KBM-7 (cell line): ENCODE measurements at regions not wholly inside any gene's neighbourhood (a gene's known extent, or its start where the extent isn't known, plus 50 kb on each side); places are given as distances from the start of the nearest gene placed in this dataset.

Experiments
- DNase-seq: peaks from one replicate; pipeline ENCODE4 v3.0.0-alpha.2; 2015
- in situ Hi-C: fragments of 300-500 bp; cut with MboI; formaldehyde crosslinking; loops from 2 replicates; pipeline ENCODE4 v1.14.3; 2020; ENCODE audit warnings: low sequenced_read_pairs, low pct_unique_long_range_greater_than_20kb, mixed read lengths

GRCh38 chr7:120091807-120092206 is 181.2 kb upstream of the KCND2 start:
- DNase-seq: no peak
- in situ Hi-C loops: no loop called here

DNA sequence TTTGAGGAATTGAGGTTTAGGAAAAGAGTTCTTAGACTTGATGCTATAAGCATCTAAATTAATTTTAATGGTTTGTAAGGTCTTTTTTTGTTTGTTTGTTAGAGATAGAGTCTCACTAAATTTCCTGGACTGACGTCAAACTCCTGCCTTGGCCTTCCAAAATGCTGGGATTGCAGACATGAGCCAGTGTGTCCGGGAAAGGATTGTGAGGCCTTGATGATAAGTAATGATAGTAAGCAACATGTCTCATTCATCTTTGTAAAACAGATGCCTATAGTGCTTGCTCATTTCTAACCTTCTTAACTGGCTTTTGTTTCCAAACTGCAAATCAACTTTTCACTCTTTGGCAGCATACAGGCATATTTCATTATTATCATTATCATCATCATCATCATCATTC is 176.0 kb upstream of the KCND2 start:
- in situ Hi-C loops: no loop called here
- no peak for DNase-seq

DNA sequence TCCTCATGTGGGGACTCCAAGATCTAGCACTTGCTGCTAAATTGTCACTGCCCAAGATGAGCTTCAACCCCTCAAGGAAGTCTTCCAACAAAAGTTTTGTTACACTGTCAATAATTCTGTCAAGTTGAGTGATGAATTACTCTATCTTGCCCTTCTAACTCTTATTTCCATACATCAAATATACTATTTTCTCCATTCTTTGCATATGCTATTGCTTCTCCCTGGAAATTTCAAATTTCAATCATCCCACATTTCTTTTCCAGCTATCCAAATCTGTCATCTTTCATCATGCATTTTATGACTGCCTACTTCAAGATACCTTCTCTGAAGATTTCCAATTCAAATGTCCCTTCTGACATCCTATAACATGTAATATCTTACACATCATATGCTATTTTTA is 175.2 kb upstream of the KCND2 start:
- in situ Hi-C loops: no loop called here
- DNase-seq: no peak

DNA sequence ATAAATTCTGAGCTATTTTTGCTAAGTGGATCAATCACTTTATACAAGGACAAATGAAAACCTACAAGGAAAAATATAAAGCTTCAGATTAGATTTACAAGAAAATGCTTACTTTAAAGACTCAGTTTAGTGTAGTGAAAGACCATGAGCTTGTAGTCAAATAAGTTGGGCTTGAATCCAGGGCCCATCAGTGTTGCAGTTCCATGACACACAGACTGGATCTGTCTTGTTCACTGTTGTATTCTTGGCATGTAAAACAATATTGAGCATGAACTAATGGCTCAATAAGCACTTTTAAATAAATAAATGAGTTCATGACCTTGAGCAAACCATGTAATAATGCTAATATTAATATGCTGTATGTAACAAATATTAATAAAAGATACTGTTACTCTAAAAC is 164.6 kb upstream of the KCND2 start:
- in situ Hi-C loops: no loop called here
- no peak for DNase-seq

- DNase-seq: no peak
- in situ Hi-C loops: no loop called here
These were observed 162.8 kb upstream of the KCND2 start for GRCh38 chr7:120110169-120110568.

DNA sequence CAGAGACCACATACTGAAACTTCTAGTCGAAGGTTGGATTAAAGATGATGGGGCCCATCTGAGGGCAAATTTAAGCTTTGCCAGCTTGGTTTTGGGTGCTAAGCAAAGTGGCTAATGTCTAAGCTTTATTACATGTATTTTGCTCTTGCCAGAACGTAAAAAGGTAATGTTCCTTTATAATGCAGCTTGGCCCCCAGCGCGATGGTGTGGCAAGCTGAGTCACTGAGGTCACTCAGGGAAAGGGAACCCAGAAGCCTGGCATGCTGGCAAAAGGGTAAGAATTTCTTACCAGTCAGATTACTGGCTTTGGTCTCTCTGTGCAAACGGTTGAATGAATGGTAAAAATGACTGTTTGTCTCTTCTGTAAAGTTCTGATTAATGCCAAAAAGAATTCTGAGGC is 158.3 kb upstream of the KCND2 start:
- DNase-seq: no peak
- in situ Hi-C loops: no loop called here

DNA sequence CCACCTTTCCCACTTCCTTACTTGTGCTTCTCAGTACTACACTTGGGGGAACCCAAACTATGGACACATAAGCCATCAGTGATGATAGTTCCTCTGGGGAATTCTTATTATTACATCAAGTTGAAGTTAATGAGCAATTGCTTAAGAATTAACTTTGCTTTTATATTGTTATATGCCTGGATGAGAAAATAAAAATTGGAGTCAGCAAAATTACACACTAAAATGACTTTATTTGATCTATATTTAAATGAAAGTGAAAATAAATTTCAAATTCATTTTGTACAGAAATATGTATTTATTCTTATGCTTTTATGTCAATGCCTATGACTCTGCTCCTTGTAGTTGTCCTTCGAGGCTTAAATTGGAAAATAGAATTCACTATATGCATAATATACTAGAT is 149.4 kb upstream of the KCND2 start:
- in situ Hi-C loops: no loop called here
- no peak for DNase-seq

DNA sequence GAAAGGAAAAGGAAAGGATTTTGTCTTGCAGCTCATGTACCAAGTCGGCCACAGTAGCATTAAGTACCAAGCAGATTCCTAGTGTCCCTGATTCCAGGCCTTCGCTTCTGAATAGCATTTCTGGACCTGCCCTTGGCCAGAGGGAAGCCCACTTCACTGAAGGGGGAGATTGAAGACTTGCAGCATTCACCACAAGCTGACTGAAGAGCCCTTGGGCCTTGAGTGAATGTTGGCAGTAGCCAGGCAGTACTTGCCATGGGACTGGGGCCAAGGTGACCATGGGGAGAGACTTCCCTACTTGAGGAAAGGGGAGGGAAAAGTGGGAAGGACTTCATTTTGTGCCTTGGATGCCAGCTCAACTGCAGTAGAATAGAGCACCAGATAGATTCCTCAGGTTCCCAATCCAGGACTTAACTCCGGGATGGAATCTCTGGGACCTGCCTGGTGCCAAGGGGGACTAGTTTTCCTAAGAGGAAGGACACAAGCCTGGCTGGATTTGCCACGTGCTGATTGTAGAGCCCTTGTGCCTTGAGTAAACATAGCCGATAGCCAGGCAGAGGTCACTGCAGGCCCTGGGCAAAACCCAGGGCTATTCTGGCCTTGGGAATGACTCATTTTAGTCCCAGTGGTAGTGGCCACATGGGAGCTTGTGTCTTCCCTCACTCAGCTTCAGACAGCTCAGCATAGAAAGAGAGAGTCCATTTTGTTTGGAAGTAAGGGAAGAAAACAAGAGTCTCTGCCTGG is 141.7 kb upstream of the KCND2 start:
- in situ Hi-C loops: no loop called here

DNA sequence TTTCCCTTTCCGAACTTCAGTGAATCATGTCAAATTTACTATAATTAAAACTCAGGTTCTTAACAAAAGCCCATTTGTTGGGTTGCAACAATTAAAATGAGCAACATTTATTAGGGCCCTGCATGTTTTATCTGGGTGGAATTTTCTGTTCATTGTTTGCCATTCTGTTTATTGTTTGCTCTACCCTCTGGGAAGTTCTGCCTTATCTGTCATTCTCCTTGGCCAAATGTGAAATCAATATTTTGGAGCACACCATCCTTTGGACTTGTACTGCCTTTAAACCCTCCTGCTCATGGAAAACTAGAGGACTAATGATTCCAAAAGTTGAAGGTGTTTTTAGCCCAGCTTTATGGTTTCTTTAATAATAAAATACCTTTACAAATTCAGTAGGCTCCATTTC is 134.5 kb upstream of the KCND2 start:
- no peak for DNase-seq
- in situ Hi-C loops: no loop called here

More for the DNA sequence above, 141.7 kb upstream of the KCND2 start:
- no peak for DNase-seq

GRCh38 chr7:120156476-120156875 is 116.5 kb upstream of the KCND2 start:
- in situ Hi-C loops: no loop called here
- DNase-seq: no peak

DNA sequence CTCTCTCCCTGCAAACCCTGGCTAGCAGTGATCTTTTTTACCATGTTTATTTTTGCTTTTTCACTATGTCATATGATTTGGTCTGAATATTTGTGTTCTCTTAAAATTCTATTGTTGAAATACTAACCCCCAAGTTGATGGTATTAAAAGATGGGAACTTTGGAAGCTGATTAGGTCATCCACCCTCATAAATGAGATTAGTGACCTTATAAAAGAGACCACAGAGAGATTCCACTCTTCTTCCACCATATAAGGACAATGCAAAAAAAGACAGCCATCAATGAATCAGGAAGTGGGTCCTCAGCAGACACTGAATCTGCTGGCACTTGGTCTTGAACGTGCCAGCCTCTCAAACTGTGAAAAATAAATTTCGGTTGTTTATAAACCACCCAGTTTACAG is 112.8 kb upstream of the KCND2 start:
- in situ Hi-C loops: no loop called here
- DNase-seq: no peak

GRCh38 chr7:120163449-120163848 is 109.5 kb upstream of the KCND2 start:
- no peak for DNase-seq
- in situ Hi-C loops: no loop called here

- in situ Hi-C loops: no loop called here
- DNase-seq: no peak
These were observed 107.7 kb upstream of the KCND2 start for GRCh38 chr7:120165227-120165626.

GRCh38 chr7:120168066-120168465 is 104.9 kb upstream of the KCND2 start:
- in situ Hi-C loops: no loop called here
- no peak for DNase-seq

DNA sequence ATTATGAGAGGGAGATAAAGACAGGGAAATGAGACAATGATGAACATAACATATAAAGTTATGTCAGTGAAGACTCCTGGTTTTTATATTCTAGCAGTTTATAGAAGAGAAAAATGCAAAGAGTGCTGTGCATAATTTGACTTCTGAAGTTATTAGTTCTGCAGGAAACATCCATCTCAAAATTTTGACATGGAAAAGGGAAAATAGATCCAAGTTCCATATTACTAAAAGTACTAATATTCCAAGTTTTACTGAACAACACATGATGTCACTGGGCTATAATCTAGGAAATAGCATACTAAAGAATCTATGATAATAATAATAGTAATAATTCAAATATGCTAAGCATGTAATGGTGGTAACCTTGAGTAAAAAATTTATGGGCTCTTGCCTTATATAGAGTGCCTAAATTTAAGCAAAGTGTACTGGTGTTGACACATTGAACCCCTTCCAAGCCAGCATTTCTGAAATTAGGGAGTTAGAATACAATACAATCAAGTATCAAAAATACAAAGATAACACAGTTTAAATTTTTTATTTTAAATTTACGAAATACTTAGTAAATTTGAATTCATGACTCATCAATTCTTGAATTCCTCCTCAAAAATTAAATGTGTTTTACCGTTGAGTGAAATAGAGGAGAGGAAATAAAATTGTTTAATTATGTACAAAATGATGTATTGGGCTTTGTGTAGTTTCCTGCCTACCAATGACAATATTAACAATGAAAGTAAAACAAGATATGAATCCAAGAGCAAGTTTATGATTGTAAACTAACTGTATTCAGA is 102.8 kb upstream of the KCND2 start:
- in situ Hi-C loops: no loop called here

DNA sequence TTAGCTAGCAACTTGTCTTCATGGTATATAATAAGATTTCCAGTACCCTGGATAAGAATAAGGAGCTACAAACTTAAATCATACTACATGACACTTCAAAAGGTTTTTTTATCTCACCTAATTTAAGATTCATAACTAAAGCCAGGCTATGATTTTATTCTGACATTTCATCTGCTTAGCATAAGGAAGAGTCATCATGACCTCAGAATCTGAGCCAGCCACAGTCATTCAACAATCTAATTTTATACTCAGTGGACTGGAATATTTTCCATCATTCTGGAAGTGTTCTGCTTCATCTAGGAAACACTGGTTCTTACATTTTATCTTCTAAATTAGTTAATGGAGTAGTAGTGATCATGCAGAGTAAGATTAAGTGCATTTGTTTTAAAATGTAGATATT is 102.1 kb upstream of the KCND2 start:
- DNase-seq: no peak

More for the DNA sequence above, 102.8 kb upstream of the KCND2 start:
- DNase-seq: no peak

GRCh38 chr7:120171406-120171805 is 101.6 kb upstream of the KCND2 start:
- no peak for DNase-seq
- in situ Hi-C loops: no loop called here

More for the DNA sequence above, 102.1 kb upstream of the KCND2 start:
- in situ Hi-C loops: no loop called here

GRCh38 chr7:120180221-120180620 is 92.8 kb upstream of the KCND2 start:
- in situ Hi-C loops: no loop called here
- no peak for DNase-seq

DNA sequence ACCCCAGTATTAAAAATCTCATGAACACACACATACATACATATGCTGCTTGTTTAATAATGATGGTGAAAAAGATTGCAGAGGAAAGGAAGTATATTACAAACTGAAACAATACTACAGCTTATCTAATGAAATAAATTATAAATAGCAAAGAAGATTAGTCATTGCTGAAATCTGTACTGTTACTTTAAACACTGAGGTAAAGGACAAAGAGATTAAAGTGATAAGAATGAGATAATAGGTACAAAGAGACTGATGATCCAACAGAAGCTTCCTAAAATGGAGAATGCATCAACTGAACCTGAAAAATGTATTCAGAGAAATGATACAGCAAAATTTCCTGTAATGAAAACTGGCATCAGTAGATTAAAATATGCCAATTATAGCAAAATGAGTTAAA is 91.5 kb upstream of the KCND2 start:
- in situ Hi-C loops: no loop called here

GRCh38 chr7:120184866-120185265 is 88.1 kb upstream of the KCND2 start:
- DNase-seq: no peak
- in situ Hi-C loops: no loop called here

More for the DNA sequence above, 91.5 kb upstream of the KCND2 start:
- DNase-seq: no peak
